Liver (tissue), 8 donors: ENCODE measurements at regions not wholly inside any gene's neighbourhood (a gene's known extent, or its start where the extent isn't known, plus 50 kb on each side); places are given as distances from the start of the nearest gene placed in this dataset.

Experiments used
- DNase-seq: peaks from one replicate; pipeline ENCODE4 v3.0.0-alpha.2; 2017; ENCODE audit warnings: low spot score
- H3K27ac ChIP-seq, 2 donors: one replicate each; pipeline ENCODE4 v1.7.0; 2013; ENCODE audit warnings: inconsistent platforms in 2 of 2, low read length in 2 of 2, control low read depth in 1 of 2, low read depth in 1 of 2, mild to moderate bottlenecking in 1 of 2
- H3K27me3 ChIP-seq, 4 donors: one replicate each; pipeline versions ENCODE4 v1.6.1 to v1.7.0; 2013; ENCODE audit warnings: low read length in 3 of 4, inconsistent platforms in 1 of 4, mild to moderate bottlenecking in 1 of 4, moderate library complexity in 1 of 4; ENCODE audit not compliant: control insufficient read depth in 4 of 4, insufficient read depth in 4 of 4
- H3K36me3 ChIP-seq, 4 donors: one replicate each; pipeline versions ENCODE4 v1.6.1 to v1.7.0; 2013; ENCODE audit warnings: low read length in 3 of 4, mild to moderate bottlenecking in 3 of 4, low read depth in 1 of 4, moderate library complexity in 1 of 4; ENCODE audit not compliant: control insufficient read depth in 4 of 4, insufficient read depth in 3 of 4
- H3K4me1 ChIP-seq, 4 donors: one replicate each; pipeline versions ENCODE4 v1.6.1 to v1.7.0; 2013; ENCODE audit warnings: low read length in 3 of 4, mild to moderate bottlenecking in 3 of 4, moderate library complexity in 1 of 4; ENCODE audit not compliant: control insufficient read depth in 4 of 4, insufficient read depth in 4 of 4
- H3K4me3 ChIP-seq, 3 donors: one replicate each; pipeline versions ENCODE4 v1.6.1 to v1.7.0; 2013; ENCODE audit warnings: low read length in 3 of 3, control low read depth in 1 of 3, low read depth in 1 of 3, mild to moderate bottlenecking in 1 of 3
- H3K9ac ChIP-seq, 2 donors: one replicate each; pipeline ENCODE4 v1.7.0; 2013; ENCODE audit warnings: low read length in 2 of 2, mild to moderate bottlenecking in 2 of 2, moderate library complexity in 2 of 2, control low read depth in 1 of 2, low read depth in 1 of 2
- H3K9me3 ChIP-seq, 4 donors: one replicate each; pipeline versions ENCODE4 v1.6.1 to v1.7.0; 2013; ENCODE audit warnings: low read length in 3 of 4; ENCODE audit not compliant: control insufficient read depth in 4 of 4
- ATF3 ChIP-seq: IDR thresholded peaks from 2 replicates; pipeline ENCODE4 v1.6.1; 2016; ENCODE audit warnings: antibody characterized with exemption
- CTCF ChIP-seq: fragments of 150-350 bp; IDR thresholded peaks from 2 replicates; pipeline ENCODE4 v1.5.1; 2017; ENCODE audit warnings: improper control_type of control experiment, low read depth, low read length; ENCODE audit not compliant: missing input control
- EGR1 ChIP-seq, 2 donors: IDR thresholded peaks; 2 replicates each; pipeline ENCODE4 v1.6.1; 2016 to 2018; ENCODE audit warnings: antibody characterized with exemption in 2 of 2, low read depth in 2 of 2
- FOXA1 ChIP-seq: IDR thresholded peaks from 2 replicates; pipeline ENCODE4 v1.6.1; 2016; ENCODE audit warnings: antibody characterized with exemption
- FOXA2 ChIP-seq: IDR thresholded peaks from 2 replicates; pipeline ENCODE4 v1.6.1; 2016; ENCODE audit warnings: antibody characterized with exemption
- GABPA ChIP-seq, 2 donors: IDR thresholded peaks in 1 of 2; conservative IDR thresholded peaks in 1 of 2; 2 replicates each; pipeline ENCODE4 v1.6.1; 2016; ENCODE audit warnings: antibody characterized with exemption in 2 of 2, mild to moderate bottlenecking in 1 of 2, moderate library complexity in 1 of 2
- HNF4A ChIP-seq, 2 donors: conservative IDR thresholded peaks; 2 replicates each; pipeline ENCODE4 v1.6.1; 2016; ENCODE audit warnings: antibody characterized with exemption in 2 of 2, mild to moderate bottlenecking in 2 of 2
- HNF4G ChIP-seq: IDR thresholded peaks from 2 replicates; pipeline ENCODE4 v1.6.1; 2016; ENCODE audit warnings: antibody characterized with exemption
- JUND ChIP-seq, 2 donors: IDR thresholded peaks; 2 replicates each; pipeline ENCODE4 v1.6.1; 2016; ENCODE audit warnings: antibody characterized with exemption in 2 of 2
- MAX ChIP-seq: IDR thresholded peaks from 2 replicates; pipeline ENCODE4 v1.6.1; 2016; ENCODE audit warnings: antibody characterized with exemption
- NR2F2 ChIP-seq: IDR thresholded peaks from 2 replicates; pipeline ENCODE4 v1.6.1; 2016; ENCODE audit warnings: antibody characterized with exemption
- RAD21 ChIP-seq, 2 donors: IDR thresholded peaks; 2 replicates each; pipeline ENCODE4 v1.6.1; 2016; ENCODE audit warnings: antibody characterized with exemption in 2 of 2, mild to moderate bottlenecking in 2 of 2
- REST ChIP-seq: IDR thresholded peaks from 2 replicates; pipeline ENCODE4 v1.6.1; 2016; ENCODE audit warnings: antibody characterized with exemption, mild to moderate bottlenecking
- RXRA ChIP-seq, 2 donors: IDR thresholded peaks; 2 replicates each; pipeline ENCODE4 v1.6.1; 2017 to 2018; ENCODE audit warnings: antibody characterized with exemption in 2 of 2, mild to moderate bottlenecking in 1 of 2
- SP1 ChIP-seq: IDR thresholded peaks from 2 replicates; pipeline ENCODE4 v1.6.1; 2018; ENCODE audit warnings: antibody characterized with exemption, mild to moderate bottlenecking
- TAF1 ChIP-seq: conservative IDR thresholded peaks from 2 replicates; pipeline ENCODE4 v1.6.1; 2016; ENCODE audit warnings: antibody characterized with exemption, mild to moderate bottlenecking
- YY1 ChIP-seq: IDR thresholded peaks from 2 replicates; pipeline ENCODE4 v1.6.1; 2016; ENCODE audit warnings: antibody characterized with exemption, mild to moderate bottlenecking
- ZBTB33 ChIP-seq: IDR thresholded peaks from 2 replicates; pipeline ENCODE4 v1.6.1; 2016; ENCODE audit warnings: antibody characterized with exemption
- WGBS: extraction: QIAGEN DNeasy Blood & Tissue Kit; methylation state at CpG from one replicate; pipeline ENCODE4 v1.1.7; 2013; 5-methylcytosine and 5-hydroxymethylcytosine counted together
- donor health status: healthy.
- donor health status: healthy.
- donor health status: healthy.
- donor health status: healthy.
- donor health status: healthy.

GRCh38 chr9:29793970-29794369, 2220.7 kb upstream of the C9orf72 start:
- H3K9me3 ChIP-seq = no peaks in the 10 kb centered on the region
- H3K4me3 ChIP-seq = no peak overlapping the region
- no peaks in the 10 kb centered on the region for H3K27me3 ChIP-seq
- H3K9ac ChIP-seq = no peak overlapping the region
- no peak for TF ChIP-seq HNF4G
- TF ChIP-seq TAF1 = no peak
- TF ChIP-seq SP1 = no peak
- no peaks in the 10 kb centered on the region for H3K4me1 ChIP-seq
- no peak for DNase-seq
- H3K27ac ChIP-seq = no peak overlapping the region
- H3K36me3 ChIP-seq = no peaks in the 10 kb centered on the region
- 52% methylated on average over 1 of the region's 1 CpG for WGBS

GRCh38 chr9:29796291-29796952, 2223.1 kb upstream of the C9orf72 start:
- Histone ChIP-seq H3K27ac (no peak overlapping the region), H3K4me3 (no peak overlapping the region), H3K36me3 (no peaks in the 10 kb centered on the region), H3K27me3 (peaks cover 0 to 2% (median 0%) of the 10 kb centered on the region in 4 donors), H3K9me3 (no peaks in the 10 kb centered on the region), H3K4me1 (no peaks in the 10 kb centered on the region), H3K9ac (no peak overlapping the region)
- 62% methylated on average over 2 of the region's 2 CpGs for WGBS
- DNase-seq = no peak
- TF ChIP-seq HNF4A (conservative IDR thresholded peaks at IDR 0.05) (no peak), HNF4G (no peak), RAD21 (IDR thresholded peaks at IDR 0.05) (no peak), JUND (IDR thresholded peaks at IDR 0.05) (no peak), MAX (no peak), ATF3 (no peak), FOXA1 (no peak), GABPA (IDR thresholded peaks at IDR 0.05 in 1 of 2, conservative IDR thresholded peaks at IDR 0.05 in 1 of 2) (no peak), FOXA2 (no peak)

DNA sequence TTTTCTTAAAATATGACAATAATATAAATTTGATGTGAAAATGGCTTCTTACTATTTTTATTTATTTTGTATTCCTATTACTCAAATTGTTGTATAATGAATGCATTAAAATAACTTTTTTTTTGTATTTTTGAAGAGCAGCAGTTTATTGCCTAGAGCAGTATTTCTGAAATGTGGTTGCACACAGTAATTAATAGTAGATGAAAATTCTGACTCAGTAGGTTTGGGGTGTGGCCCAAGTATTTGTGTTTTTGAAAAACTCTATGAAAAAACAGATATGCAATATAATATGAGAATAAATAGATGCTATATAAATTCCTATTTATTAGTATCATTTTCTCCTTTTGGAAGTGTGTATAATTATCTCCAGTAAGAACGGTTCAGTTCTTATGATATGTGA, 2225.3 kb upstream of the C9orf72 start:
- H3K9ac ChIP-seq = no peak overlapping the region
- no peaks in the 10 kb centered on the region for H3K4me1 ChIP-seq
- no peak for DNase-seq
- no peaks in the 10 kb centered on the region for H3K9me3 ChIP-seq
- 72% methylated on average over 1 of the region's 1 CpG for WGBS
- no peak overlapping the region for H3K4me3 ChIP-seq
- H3K27ac ChIP-seq = no peak overlapping the region
- TF ChIP-seq EGR1 (IDR thresholded peaks at IDR 0.05; ENCODE audit: low read depth in 2 of 2) (no peak), MAX (no peak), TAF1 (no peak), RAD21 (IDR thresholded peaks at IDR 0.05) (no peak), ATF3 (no peak), ZBTB33 (no peak), REST (no peak), JUND (IDR thresholded peaks at IDR 0.05) (no peak), HNF4A (conservative IDR thresholded peaks at IDR 0.05) (no peak), GABPA (IDR thresholded peaks at IDR 0.05 in 1 of 2, conservative IDR thresholded peaks at IDR 0.05 in 1 of 2) (no peak), RXRA (IDR thresholded peaks at IDR 0.05) (no peak), SP1 (no peak), NR2F2 (no peak), FOXA1 (no peak), HNF4G (no peak), FOXA2 (no peak), CTCF (no peak), YY1 (no peak)
- H3K36me3 ChIP-seq = no peaks in the 10 kb centered on the region
- H3K27me3 ChIP-seq = peaks cover 0 to 2% (median 0%) of the 10 kb centered on the region in 4 donors
